Hematopoietic multipotent progenitor cell (in vitro differentiated cells): ENCODE measurements at regions not wholly inside any gene's neighbourhood (a gene's known extent, or its start where the extent isn't known, plus 50 kb on each side); places are given as distances from the start of the nearest gene placed in this dataset.
A peak's percentile ranks its signal among the peaks of the same experiment; 100 is the strongest.

ENCODE experiments used
- DNase-seq, 3 donors: peaks; one replicate each; pipeline ENCODE4 v3.0.0-alpha.2; 2011 to 2015; ENCODE audit warnings: low read depth in 2 of 3, low spot score in 2 of 3

DNA sequence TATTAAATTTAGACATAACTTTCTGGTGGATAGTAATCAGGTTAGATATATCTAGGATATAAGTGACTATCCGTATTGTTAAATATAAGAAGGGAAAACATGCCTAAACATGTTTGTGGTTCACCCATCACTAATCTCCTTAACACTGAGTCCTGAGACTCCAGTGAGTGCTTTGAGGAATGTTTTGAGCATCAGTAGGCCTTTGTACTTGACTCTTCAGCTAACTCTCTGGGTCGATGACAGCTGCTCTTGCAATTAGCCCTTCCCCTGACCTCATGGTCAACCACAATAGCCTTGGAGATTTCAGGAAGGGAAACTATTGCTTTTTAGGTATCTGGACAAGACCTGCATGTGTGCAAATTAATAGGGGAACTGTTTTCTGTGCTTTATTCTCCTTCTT, 716.8 kb downstream of the EPHA4 start:
- no peak for DNase-seq

DNA sequence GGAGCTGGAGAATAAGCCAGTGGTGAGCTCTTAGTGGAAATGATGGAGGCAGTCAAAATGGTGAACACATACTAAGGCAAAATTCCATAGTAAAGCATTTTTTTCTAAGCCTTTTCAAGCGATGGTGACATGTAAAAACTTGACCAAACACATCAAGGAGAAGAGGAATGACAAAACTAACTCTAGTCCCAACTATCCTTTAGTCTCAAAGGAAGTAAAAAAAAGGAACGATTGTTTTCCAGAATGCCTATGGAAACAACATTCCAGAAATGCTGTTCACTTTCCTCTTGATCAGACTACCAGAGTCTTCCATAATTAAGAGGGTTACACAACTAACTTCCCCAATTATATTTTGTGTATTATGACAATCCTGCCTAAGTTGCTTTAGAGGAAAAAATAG, 715.6 kb downstream of the EPHA4 start:
- no peak for DNase-seq

DNA sequence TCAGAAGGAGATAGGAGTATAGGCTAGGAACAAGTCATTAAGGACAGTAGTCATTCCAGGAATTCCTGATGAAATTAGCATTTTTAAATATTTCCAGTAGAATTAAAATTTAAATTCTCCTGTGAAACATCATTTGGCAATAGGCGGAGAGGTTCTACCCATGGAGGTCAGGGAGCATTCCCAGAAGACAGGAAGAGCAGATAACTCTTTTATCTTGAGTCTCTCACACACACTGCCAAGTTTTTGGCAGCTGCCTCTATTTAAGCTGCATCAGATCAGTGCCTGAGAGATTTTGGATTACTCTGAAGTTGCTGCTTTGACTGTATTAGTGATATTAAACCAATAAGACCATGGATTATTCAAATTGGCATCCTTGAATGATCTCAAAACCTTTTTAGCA, 714.7 kb downstream of the EPHA4 start:
- no peak for DNase-seq

DNA sequence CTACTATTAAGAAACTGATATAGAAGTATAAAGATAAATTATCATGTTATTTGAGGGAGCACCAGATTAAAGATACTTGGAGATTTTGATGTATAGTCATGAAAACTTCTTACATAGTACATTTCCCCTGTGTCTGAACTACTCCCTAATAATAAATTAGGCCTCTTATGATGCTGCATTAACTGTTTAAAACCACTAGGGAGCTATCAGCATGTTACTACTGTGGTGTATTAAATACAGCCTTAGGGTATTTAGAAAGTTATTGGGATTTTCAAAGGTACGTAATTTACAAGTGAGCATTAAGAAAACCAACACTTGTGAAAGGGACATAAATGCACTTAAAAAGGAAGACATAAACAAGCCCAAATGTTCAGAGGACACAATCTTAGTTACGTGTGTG, 714.0 kb downstream of the EPHA4 start:
- DNase-seq: no peak

DNA sequence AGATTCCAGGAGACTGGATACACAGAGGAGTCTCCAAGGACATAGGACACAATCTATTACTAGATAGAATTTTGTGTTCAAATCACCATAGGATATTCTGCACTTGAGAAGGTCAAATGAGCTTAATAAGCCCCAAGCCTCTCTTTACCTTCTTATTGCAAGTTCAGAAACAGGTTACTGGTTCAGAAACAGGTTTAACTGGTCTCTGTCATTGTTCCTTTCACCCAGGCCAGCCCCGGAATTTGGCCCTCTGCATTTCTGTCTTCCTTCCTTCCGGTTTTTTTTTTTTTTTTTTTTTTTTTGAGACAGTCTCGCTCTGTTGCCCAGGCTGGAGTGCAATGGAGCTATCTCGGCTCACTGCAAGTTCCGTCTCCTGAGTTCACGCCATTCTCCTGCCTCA, 700.2 kb downstream of the EPHA4 start:
- no peak for DNase-seq

DNA sequence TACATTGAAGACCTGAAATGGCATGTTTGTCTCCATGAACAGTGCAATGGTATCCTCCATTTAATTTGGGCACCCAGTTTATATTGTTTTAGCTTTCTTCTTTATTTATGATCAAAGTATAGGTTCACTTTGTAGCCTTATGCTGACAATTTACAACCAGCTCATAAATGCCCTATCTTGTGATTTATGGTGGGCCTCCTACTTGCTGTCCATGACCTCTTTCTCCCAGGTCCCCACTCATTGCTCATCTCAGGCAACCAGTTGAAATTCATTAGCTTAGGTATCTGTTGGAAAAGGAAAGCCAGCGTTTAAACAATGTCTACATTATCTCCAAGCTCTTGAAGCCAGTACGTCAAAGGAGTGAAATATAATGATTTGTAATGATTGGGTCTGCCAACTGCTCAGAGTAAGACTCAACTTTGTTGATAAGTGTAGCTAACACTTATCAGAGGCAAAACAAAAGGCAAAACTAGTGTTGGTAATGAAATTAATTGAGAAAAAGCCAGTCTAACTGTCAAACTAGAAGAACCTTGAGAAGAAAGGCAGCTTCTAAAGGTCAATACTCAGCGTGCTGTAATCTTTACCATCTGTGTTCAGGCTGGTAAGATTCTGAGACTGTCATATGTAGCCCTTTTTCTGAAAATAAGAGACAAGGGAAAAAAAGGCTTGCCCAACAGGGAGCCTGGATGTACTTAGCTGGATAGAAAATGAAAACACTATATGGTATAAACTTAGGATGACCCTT, 695.9 kb downstream of the EPHA4 start:
- no peak for DNase-seq

DNA sequence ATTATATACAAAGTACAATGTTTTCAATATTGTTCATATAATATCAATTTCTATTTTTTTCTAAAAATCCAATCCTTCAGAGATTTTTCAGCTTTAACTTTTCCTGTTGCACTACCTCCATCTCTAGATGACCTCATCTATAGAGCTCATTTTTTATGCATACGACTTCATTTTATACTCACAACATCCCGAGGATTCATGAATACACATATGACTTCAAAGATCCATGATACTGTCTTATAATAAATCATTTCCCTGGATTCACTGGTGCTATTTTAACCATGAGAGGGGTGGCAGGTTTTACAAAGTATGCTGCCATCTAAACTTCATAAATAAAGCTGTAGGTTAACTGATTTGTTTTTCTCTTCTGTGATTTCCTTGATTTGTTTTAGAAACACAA, 694.6 kb downstream of the EPHA4 start:
- DNase-seq: no peak

DNA sequence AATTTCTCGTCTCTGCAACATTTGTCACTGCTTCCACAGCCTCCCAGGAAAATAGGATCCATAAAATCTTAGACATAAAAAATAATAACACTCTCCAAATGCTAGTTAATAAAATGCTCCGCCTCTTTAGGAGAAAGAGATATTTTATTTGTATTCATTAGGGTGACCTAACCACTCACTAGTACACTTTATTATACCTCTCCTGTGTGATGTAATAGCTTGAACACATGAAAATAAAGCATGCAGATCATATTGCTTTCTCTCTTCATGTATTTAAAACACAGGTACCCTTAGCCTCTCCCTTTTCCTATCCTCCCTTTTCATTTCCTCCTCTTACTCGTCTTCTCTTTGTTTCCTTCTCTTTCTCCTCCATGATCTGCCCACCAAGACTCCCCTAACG, 694.2 kb downstream of the EPHA4 start:
- DNase-seq: no peak

DNA sequence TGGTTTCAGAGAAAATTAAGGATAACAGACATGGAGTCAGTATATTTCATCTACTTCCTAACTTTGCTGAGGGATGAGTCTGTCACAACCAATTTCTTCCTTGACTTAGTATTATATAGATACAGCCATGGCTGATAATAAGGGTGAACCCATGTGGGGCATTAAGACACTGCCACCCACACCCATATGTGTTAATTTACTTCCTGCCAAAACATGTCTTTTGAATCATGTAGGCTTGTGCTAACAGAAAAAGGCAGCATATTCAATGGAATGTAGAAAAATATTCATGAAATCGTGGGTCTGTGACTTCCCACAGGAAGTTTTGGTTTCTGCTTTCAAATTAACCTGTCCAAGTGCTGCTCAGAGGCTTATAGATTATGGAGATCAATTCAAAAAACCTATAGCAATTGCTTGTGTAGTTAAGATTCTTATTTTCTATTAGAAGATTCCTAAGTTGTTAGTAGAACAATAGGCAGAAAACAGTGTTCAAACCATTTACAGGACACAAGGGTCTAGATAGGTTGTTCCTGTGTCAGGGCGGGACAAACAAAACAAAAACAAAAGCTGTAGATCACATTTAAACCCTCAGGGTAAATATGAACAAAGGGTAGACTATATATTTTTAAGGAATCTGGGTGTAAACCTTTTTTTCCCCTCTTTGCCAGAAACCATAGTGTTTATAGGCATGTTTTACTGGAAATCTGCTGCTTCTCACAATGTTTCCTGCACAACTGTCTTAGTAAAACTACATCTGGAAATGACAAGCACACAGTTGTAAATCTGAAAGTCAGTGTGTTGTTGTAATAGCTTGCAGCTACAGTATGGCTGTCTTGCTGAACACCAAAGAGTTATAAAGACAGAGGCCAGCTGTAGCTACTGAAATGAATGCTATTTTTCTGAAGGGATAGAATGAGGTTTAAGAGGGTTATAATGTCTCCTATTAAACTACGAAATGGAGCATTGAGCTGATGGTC, 691.2 kb downstream of the EPHA4 start:
- DNase-seq: no peak

DNA sequence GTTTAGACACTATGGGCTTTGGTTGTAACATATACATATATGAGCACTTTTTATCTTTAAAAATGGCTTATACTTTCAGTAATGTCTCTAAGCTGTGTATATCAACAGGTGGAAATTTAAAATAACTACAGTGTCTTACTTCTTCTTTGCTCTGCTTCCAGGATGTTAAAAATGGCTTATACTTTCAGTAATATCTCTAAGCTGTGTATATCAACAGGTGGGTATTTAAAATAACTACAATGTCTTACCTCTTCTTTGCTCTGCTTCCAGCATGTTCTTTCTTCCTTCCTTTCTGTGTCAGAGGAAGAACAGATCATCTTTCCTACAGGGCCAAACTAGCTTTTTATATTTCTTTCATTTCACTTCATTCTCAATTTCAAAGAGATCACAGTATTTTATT, 689.6 kb downstream of the EPHA4 start:
- DNase-seq: no peak

DNA sequence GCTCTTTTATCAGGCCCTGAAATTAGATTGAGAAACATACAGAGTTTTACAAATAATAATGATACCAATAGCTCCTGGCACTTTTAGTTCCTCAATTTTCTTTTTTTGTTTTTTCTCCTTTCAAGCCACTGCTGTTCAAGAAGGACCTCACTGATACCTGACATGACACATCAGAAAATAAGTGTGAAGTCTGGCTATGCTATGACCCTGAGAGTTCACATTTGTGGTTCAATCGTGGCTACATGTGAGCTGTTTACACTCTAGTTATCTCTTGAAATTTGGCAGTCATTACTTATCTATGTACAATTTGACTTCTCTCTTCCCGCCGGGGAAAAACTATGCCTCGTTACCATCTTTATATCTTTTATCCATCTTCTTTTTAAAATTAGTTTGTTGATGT, 686.5 kb downstream of the EPHA4 start:
- peak in 1 of 3 donors; percentile 1 for DNase-seq

DNA sequence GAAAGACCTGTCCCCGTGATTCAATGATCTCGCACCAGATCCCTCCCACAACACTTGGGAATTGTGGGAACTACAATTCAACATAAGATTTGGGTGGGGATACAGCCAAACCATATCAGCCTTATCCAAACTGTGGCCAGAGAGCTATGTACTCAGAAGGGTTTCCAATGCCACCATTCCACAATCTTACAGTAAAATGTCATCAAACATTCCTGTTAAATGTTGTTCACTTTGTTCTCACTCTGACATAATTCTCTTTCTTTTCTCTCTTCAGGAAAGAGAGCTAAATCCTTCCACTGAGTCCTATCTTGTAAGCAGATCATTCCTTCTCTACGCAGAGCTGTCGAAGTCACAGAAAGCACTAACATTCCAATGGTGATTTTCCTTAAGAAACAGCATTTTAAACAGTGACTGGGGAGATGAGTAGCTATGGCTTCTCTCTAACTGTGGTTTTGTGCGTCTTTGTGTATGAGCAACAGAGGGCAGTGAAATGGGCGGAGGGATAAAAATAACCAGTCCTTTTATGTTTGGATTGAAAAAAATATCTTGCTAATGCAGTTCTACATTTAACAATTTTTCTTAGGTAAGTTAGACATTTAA, 684.7 kb downstream of the EPHA4 start:
- DNase-seq: no peak

DNA sequence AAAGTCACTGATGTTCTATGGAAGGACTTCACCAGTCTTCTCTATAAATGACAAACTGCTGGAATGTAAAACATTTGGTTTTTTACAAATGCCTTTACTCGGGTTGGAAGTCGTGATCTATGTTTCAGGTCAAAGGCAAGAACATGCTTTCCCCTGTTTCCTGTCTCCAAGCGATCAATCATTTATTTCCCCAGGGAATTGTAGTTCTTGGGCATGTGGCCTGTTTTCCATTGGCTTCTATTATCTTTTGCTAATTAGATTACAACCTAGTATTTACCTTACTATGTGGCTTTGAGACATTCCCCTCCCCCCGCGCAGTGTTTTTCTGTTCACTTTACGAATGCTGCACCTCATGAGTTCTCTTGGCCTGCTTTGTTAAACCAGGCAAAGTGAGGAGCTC, 684.2 kb downstream of the EPHA4 start:
- no peak for DNase-seq

DNA sequence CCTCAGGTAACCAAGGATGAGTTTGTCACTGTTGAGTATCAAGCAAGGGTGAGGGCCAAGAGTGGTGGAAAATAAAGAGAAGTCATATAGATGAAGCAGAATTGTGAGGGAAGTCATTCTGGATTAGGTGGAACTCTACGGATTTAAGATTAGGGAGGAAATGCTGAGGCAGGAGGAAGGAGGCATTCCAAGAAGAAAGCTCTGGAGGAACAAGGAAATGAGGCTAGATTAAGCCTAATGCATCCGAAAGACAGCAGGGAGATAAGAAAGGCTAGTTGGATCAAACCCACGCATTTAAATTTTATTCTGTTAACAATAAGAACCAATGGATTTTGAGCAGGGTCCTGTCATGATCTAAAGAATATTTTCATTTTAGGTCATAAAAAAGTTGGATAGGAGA, 681.2 kb downstream of the EPHA4 start:
- no peak for DNase-seq

DNA sequence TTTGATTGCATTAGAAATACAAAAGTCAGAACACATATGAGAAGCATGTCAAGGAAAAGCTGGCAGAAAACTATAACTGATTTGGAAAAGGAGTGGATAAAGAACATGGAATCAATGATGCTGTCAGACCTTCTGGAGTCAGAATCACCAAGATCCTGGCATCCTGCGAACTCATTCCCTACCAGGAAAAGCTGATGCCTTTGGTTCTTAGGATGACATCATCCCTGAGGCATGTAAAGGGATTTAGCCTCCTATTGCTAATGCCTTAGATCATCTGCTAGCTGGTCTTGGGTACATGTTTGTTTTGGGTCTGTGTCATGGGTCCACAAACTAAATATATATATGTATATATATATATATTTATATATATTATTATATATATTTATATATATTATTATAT, 680.7 kb downstream of the EPHA4 start:
- DNase-seq: no peak

DNA sequence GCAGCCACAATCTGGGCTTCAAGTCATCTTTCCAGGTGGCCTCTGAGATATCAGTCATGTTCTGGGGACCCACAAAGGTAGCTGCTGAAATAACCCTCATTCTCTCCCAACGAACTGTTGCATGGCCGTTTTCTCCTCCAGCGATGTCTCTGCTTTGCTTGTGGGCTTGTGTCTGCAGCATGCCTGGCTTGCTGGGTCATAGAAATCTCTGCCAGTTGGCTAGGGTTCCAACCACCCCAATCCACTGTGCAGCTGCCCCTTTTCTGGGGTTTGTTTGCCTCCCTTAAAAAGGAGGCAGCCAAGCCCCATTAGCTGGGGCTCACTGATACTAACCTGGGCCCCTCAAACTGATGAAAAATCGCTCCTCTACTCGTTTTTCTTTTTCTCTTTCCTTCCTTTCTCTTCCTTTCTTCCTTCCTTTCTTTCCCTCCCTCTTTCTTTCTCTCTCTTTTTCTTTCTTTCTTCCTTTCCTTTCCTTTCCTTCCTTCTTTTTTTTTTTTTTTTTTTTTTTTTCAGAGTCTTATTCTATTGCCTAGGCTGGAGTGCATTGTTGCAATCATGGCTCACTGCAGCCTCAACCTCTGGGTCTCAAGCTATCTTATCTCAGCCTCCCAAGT, 680.0 kb downstream of the EPHA4 start:
- DNase-seq: no peak

DNA sequence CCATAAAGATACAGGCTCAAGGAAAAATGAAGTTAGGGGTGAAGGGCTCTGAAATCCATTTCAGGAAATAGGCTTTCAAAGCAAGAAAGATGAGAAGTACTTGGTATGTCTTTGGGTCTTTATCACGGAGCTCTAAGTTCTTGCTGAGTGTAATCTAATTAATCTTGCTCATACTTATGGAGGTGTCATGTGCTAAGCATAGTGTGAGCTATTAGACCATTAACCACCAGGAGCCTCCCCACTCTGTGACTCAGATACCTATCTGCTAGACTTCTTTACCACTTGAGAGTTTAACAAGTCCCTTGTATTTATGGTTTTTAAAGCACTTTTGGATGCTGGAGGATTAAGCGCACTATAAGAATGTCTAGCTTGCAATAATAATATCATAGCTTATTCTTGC, 678.7 kb downstream of the EPHA4 start:
- DNase-seq: no peak

DNA sequence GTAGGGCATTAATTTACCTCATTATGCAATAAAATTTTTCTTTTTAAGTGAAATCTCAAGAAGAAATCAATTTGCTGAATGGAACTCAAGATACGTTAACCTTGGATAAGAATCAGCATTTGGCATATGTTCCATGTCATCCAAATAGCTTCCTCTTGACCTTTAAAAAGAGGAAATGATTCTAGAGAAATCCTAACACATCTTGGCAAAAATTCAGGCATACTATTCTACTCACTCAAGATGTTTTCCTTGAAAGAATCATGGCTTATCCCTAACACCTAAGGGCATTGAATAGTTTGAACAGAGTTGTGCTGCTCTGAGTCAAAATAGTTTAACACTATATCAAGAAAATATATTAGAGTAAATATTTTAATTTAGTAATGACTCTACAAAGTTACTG, 678.0 kb downstream of the EPHA4 start:
- DNase-seq: no peak

DNA sequence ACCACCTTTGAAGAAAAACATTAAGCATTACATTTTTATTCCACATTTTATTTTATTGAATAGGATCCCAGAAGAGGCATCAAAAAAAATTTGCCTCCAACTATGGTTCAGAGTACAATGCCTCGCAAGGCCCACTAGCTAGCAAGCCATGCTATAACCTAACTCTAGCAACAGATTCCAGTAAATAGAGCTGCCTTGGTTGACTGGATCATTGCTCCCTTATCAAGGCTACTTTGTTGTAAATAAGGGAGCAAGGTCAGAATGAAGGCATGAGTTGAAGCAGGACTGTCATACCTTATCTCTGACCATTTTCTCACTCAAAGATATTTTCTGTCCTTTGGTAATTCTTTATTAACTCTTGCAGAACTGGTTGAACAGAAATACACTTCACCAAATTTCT, 672.6 kb downstream of the EPHA4 start:
- no peak for DNase-seq

DNA sequence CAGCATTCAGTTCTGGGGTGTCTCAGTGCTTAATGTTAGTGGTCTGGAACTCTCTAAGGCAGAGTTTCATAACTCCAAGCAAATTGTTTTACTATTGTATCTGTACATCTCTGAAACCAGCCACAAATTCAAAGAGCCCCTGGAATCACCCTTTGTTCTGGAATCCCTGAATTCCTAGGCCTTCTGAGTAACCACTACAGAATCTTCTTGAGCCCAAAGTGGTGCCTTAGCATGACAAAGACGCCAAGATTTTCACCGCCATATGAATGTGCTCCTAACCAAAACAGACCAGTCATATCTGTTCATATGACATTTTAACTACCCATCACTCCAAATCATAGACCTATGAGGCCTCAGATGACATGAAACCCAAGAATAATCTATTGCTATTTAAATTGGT, 668.1 kb downstream of the EPHA4 start:
- DNase-seq: no peak

DNA sequence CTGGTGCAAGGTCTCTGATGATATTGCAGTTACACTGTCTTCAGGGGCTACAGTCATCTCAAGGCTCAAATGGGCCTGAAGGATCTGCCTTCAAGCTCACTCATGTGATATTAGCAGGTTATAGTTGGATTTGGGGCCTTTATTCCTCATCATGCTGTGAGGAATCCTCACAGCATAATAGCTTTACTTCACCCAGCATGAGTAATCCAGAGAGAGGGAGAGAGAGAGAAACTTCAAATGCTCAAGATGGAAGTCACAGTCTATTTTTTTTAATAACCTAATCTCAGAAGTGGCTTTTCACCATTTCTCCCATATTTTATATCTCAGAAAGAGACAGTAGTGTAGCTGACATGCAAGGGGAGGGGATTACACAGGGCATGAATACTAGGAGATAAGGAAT, 658.7 kb downstream of the EPHA4 start:
- DNase-seq: no peak
